ENCODE measurements at regions not wholly inside any gene's neighbourhood (a gene's known extent, or its start where the extent isn't known, plus 50 kb on each side); places are given as distances from the start of the nearest gene placed in this dataset.

DNA sequence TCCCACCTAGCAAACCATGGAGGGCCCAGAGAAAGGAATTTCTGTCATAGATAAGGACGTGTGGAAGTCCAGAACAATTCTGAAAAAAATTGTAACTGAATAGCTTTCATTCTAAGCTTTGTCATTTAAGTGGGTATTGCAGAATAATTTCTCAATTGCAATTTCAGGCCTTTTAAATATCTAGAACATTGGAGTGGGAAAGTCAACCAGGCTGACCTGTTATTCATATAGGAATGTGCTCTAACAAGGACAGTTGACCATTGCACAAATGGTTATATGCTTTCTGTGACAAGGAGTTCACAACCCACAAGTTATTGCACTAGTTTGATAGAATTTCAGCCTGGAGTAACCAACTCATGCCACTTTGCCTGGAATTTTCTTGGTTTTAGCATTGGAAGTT, 53.4 kb upstream of the OLIG3 start:
- TF ChIP-seq CTCF (IDR thresholded peaks at IDR 0.05; ENCODE audit: control extremely low read depth in 1 of 3, insufficient read depth in 1 of 3, low read depth in 1 of 3, low read length in 3 of 3), result no peak
- no peak for TF ChIP-seq RXRA (IDR thresholded peaks at IDR 0.05; ENCODE audit: insufficient read depth, low read depth, low read length)
- TF ChIP-seq SIN3A (conservative IDR thresholded peaks at IDR 0.05 in 1 of 2, IDR thresholded peaks at IDR 0.05 in 1 of 2; ENCODE audit: low read depth in 1 of 2, low read length in 2 of 2), result no peak
- no peak for TF ChIP-seq EP300 (IDR thresholded peaks at IDR 0.05; ENCODE audit: borderline replicate concordance in 1 of 2, low read depth in 2 of 2, low read length in 2 of 2)
- TF ChIP-seq EZH2 (IDR thresholded peaks at IDR 0.05; ENCODE audit: low read depth, low read length, severe bottlenecking), result no peak
- no peak for TF ChIP-seq CREB1 (IDR thresholded peaks at IDR 0.05)
- TF ChIP-seq JUN (IDR thresholded peaks at IDR 0.05; ENCODE audit: low read depth, low read length), result no peak
- TF ChIP-seq POLR2AphosphoS5 (IDR thresholded peaks at IDR 0.05; ENCODE audit: low read depth, low read length), result no peak
- TF ChIP-seq ZNF274 (IDR thresholded peaks at IDR 0.05; ENCODE audit: borderline replicate concordance, extremely low read depth, low read length), result no peak
- no peak for TF ChIP-seq USF2 (IDR thresholded peaks at IDR 0.05; ENCODE audit: low read length)
- TF ChIP-seq HDAC6 (IDR thresholded peaks at IDR 0.05; ENCODE audit: low read depth, low read length), result no peak
- TF ChIP-seq TAF7 (optimal IDR thresholded peaks at IDR 0.05; ENCODE audit: borderline replicate concordance, low read depth, low read length), result no peak

All from H1 (cell line).